Liver (tissue), 8 donors: ENCODE measurements at regions not wholly inside any gene's neighbourhood (a gene's known extent, or its start where the extent isn't known, plus 50 kb on each side); places are given as distances from the start of the nearest gene placed in this dataset.

Experiments
- DNase-seq: peaks from one replicate; pipeline ENCODE4 v3.0.0-alpha.2; 2017; ENCODE audit warnings: low spot score
- H3K27ac ChIP-seq, 2 donors: one replicate each; pipeline ENCODE4 v1.7.0; 2013; ENCODE audit warnings: inconsistent platforms in 2 of 2, low read length in 2 of 2, control low read depth in 1 of 2, low read depth in 1 of 2, mild to moderate bottlenecking in 1 of 2
- H3K27me3 ChIP-seq, 4 donors: one replicate each; pipeline versions ENCODE4 v1.6.1 to v1.7.0; 2013; ENCODE audit warnings: low read length in 3 of 4, inconsistent platforms in 1 of 4, mild to moderate bottlenecking in 1 of 4, moderate library complexity in 1 of 4; ENCODE audit not compliant: control insufficient read depth in 4 of 4, insufficient read depth in 4 of 4
- H3K36me3 ChIP-seq, 4 donors: one replicate each; pipeline versions ENCODE4 v1.6.1 to v1.7.0; 2013; ENCODE audit warnings: low read length in 3 of 4, mild to moderate bottlenecking in 3 of 4, low read depth in 1 of 4, moderate library complexity in 1 of 4; ENCODE audit not compliant: control insufficient read depth in 4 of 4, insufficient read depth in 3 of 4
- H3K4me1 ChIP-seq, 4 donors: one replicate each; pipeline versions ENCODE4 v1.6.1 to v1.7.0; 2013; ENCODE audit warnings: low read length in 3 of 4, mild to moderate bottlenecking in 3 of 4, moderate library complexity in 1 of 4; ENCODE audit not compliant: control insufficient read depth in 4 of 4, insufficient read depth in 4 of 4
- H3K4me3 ChIP-seq, 3 donors: one replicate each; pipeline versions ENCODE4 v1.6.1 to v1.7.0; 2013; ENCODE audit warnings: low read length in 3 of 3, control low read depth in 1 of 3, low read depth in 1 of 3, mild to moderate bottlenecking in 1 of 3
- H3K9ac ChIP-seq, 2 donors: one replicate each; pipeline ENCODE4 v1.7.0; 2013; ENCODE audit warnings: low read length in 2 of 2, mild to moderate bottlenecking in 2 of 2, moderate library complexity in 2 of 2, control low read depth in 1 of 2, low read depth in 1 of 2
- H3K9me3 ChIP-seq, 4 donors: one replicate each; pipeline versions ENCODE4 v1.6.1 to v1.7.0; 2013; ENCODE audit warnings: low read length in 3 of 4; ENCODE audit not compliant: control insufficient read depth in 4 of 4
- ATF3 ChIP-seq: IDR thresholded peaks from 2 replicates; pipeline ENCODE4 v1.6.1; 2016; ENCODE audit warnings: antibody characterized with exemption
- CTCF ChIP-seq: fragments of 150-350 bp; IDR thresholded peaks from 2 replicates; pipeline ENCODE4 v1.5.1; 2017; ENCODE audit warnings: improper control_type of control experiment, low read depth, low read length; ENCODE audit not compliant: missing input control
- EGR1 ChIP-seq, 2 donors: IDR thresholded peaks; 2 replicates each; pipeline ENCODE4 v1.6.1; 2016 to 2018; ENCODE audit warnings: antibody characterized with exemption in 2 of 2, low read depth in 2 of 2
- FOXA1 ChIP-seq: IDR thresholded peaks from 2 replicates; pipeline ENCODE4 v1.6.1; 2016; ENCODE audit warnings: antibody characterized with exemption
- FOXA2 ChIP-seq: IDR thresholded peaks from 2 replicates; pipeline ENCODE4 v1.6.1; 2016; ENCODE audit warnings: antibody characterized with exemption
- GABPA ChIP-seq, 2 donors: IDR thresholded peaks in 1 of 2; conservative IDR thresholded peaks in 1 of 2; 2 replicates each; pipeline ENCODE4 v1.6.1; 2016; ENCODE audit warnings: antibody characterized with exemption in 2 of 2, mild to moderate bottlenecking in 1 of 2, moderate library complexity in 1 of 2
- HNF4A ChIP-seq, 2 donors: conservative IDR thresholded peaks; 2 replicates each; pipeline ENCODE4 v1.6.1; 2016; ENCODE audit warnings: antibody characterized with exemption in 2 of 2, mild to moderate bottlenecking in 2 of 2
- HNF4G ChIP-seq: IDR thresholded peaks from 2 replicates; pipeline ENCODE4 v1.6.1; 2016; ENCODE audit warnings: antibody characterized with exemption
- JUND ChIP-seq, 2 donors: IDR thresholded peaks; 2 replicates each; pipeline ENCODE4 v1.6.1; 2016; ENCODE audit warnings: antibody characterized with exemption in 2 of 2
- MAX ChIP-seq: IDR thresholded peaks from 2 replicates; pipeline ENCODE4 v1.6.1; 2016; ENCODE audit warnings: antibody characterized with exemption
- NR2F2 ChIP-seq: IDR thresholded peaks from 2 replicates; pipeline ENCODE4 v1.6.1; 2016; ENCODE audit warnings: antibody characterized with exemption
- RAD21 ChIP-seq, 2 donors: IDR thresholded peaks; 2 replicates each; pipeline ENCODE4 v1.6.1; 2016; ENCODE audit warnings: antibody characterized with exemption in 2 of 2, mild to moderate bottlenecking in 2 of 2
- REST ChIP-seq: IDR thresholded peaks from 2 replicates; pipeline ENCODE4 v1.6.1; 2016; ENCODE audit warnings: antibody characterized with exemption, mild to moderate bottlenecking
- RXRA ChIP-seq, 2 donors: IDR thresholded peaks; 2 replicates each; pipeline ENCODE4 v1.6.1; 2017 to 2018; ENCODE audit warnings: antibody characterized with exemption in 2 of 2, mild to moderate bottlenecking in 1 of 2
- SP1 ChIP-seq: IDR thresholded peaks from 2 replicates; pipeline ENCODE4 v1.6.1; 2018; ENCODE audit warnings: antibody characterized with exemption, mild to moderate bottlenecking
- TAF1 ChIP-seq: conservative IDR thresholded peaks from 2 replicates; pipeline ENCODE4 v1.6.1; 2016; ENCODE audit warnings: antibody characterized with exemption, mild to moderate bottlenecking
- YY1 ChIP-seq: IDR thresholded peaks from 2 replicates; pipeline ENCODE4 v1.6.1; 2016; ENCODE audit warnings: antibody characterized with exemption, mild to moderate bottlenecking
- ZBTB33 ChIP-seq: IDR thresholded peaks from 2 replicates; pipeline ENCODE4 v1.6.1; 2016; ENCODE audit warnings: antibody characterized with exemption
- WGBS: extraction: QIAGEN DNeasy Blood & Tissue Kit; methylation state at CpG from one replicate; pipeline ENCODE4 v1.1.7; 2013; 5-methylcytosine and 5-hydroxymethylcytosine counted together
- donor health status: healthy.
- donor health status: healthy.
- donor health status: healthy.
- donor health status: healthy.
- donor health status: healthy.

GRCh38 chr11:95388086-95388485 lies 157.1 kb upstream of the SESN3 start:
- no peaks in the 10 kb centered on the region for H3K9me3 ChIP-seq
- H3K27me3 ChIP-seq = no peaks in the 10 kb centered on the region
- DNase-seq = no peak
- no peak overlapping the region for H3K9ac ChIP-seq
- H3K4me1 ChIP-seq = peaks cover 3 to 29% (median 21%) of the 10 kb centered on the region in 4 donors
- no peaks in the 10 kb centered on the region for H3K36me3 ChIP-seq
- TF ChIP-seq HNF4A (conservative IDR thresholded peaks at IDR 0.05) (peak; percentile 62 to 77), FOXA1 (no peak), RAD21 (IDR thresholded peaks at IDR 0.05) (peak; percentile 25 to 51), EGR1 (IDR thresholded peaks at IDR 0.05; ENCODE audit: low read depth in 2 of 2) (no peak), YY1 (no peak), MAX (peak; percentile 23), REST (no peak), GABPA (IDR thresholded peaks at IDR 0.05 in 1 of 2, conservative IDR thresholded peaks at IDR 0.05 in 1 of 2) (no peak), CTCF (no peak), FOXA2 (no peak), ZBTB33 (no peak), NR2F2 (no peak), TAF1 (no peak), RXRA (IDR thresholded peaks at IDR 0.05) (peak; percentile 59 to 63), ATF3 (no peak), JUND (IDR thresholded peaks at IDR 0.05) (peak in 1 of 2 donors; percentile 30), SP1 (peak; percentile 78), HNF4G (no peak)
- WGBS = 40% methylated on average over 6 of the region's 6 CpGs
- H3K4me3 ChIP-seq = no peak overlapping the region
- no peak overlapping the region for H3K27ac ChIP-seq
